ENCODE measurements at regions not wholly inside any gene's neighbourhood (a gene's known extent, or its start where the extent isn't known, plus 50 kb on each side); places are given as distances from the start of the nearest gene placed in this dataset.

DNA sequence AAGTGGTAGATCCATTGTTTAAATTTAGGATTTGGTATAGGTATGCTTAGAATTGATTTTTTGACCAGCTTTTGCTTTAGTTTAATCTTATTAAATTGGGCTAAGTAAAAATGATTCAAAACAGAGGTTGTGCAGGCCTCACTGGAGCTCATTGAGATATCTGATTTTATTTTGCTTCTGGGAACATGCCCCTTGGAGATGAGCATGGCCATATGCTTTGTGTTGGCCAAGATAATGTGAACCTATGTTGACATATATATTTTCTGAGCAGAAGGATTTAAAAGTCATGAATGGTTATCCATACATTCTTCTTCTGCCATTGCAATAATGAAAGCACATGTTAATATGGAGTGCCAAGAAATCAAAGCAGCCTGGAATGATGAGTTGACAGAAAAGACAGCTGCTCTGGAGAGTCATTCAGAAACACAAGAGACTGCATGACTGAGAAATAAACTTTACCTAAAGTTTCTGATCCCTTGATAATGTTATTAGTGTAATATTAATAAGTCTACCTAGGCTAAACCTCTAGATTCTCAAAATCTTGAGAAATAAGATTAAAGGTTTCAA lies 489.7 kb upstream of the GNPDA2 start:
- TF ChIP-seq, protein P1, sequence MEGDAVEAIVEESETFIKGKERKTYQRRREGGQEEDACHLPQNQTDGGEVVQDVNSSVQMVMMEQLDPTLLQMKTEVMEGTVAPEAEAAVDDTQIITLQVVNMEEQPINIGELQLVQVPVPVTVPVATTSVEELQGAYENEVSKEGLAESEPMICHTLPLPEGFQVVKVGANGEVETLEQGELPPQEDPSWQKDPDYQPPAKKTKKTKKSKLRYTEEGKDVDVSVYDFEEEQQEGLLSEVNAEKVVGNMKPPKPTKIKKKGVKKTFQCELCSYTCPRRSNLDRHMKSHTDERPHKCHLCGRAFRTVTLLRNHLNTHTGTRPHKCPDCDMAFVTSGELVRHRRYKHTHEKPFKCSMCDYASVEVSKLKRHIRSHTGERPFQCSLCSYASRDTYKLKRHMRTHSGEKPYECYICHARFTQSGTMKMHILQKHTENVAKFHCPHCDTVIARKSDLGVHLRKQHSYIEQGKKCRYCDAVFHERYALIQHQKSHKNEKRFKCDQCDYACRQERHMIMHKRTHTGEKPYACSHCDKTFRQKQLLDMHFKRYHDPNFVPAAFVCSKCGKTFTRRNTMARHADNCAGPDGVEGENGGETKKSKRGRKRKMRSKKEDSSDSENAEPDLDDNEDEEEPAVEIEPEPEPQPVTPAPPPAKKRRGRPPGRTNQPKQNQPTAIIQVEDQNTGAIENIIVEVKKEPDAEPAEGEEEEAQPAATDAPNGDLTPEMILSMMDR (IDR thresholded peaks at IDR 0.05), result no peak
- no peak for TF ChIP-seq POLR2A (IDR thresholded peaks at IDR 0.05)
